K562 (cell line): ENCODE measurements at regions not wholly inside any gene's neighbourhood (a gene's known extent, or its start where the extent isn't known, plus 50 kb on each side); places are given as distances from the start of the nearest gene placed in this dataset.

Experiments used
- ATF2 ChIP-seq: sonication (generic); formaldehyde crosslinking; IDR thresholded peaks from 2 replicates; pipeline ENCODE4 v1.8.1; 2022; ENCODE audit warnings: missing genetic modification reagents
- CEBPG ChIP-seq, 3 experiments: fragments of 200-800 bp in 1 of 3; sonication (Bioruptor generic) in 1 of 3; sonication (generic) in 1 of 3; formaldehyde crosslinking in 1 of 3; IDR thresholded peaks in 2 of 3; conservative IDR thresholded peaks in 1 of 3; 2 replicates each; pipeline versions ENCODE4 v1.6.1 to v1.8.0; 2016 to 2022; ENCODE audit warnings: missing compliant biosample characterization in 2 of 3, missing genetic modification characterization in 2 of 3, mild to moderate bottlenecking in 1 of 3, missing genetic modification reagents in 1 of 3
- POLR2A ChIP-seq: fragments of 450-650 bp; conservative IDR thresholded peaks from 2 replicates; pipeline ENCODE4 v1.6.1; 2016
- TEAD1 ChIP-seq, 2 experiments: fragments of 450-650 bp in 1 of 2; sonication (generic) in 1 of 2; formaldehyde crosslinking; IDR thresholded peaks; 2 replicates each; pipeline versions ENCODE4 v1.4.0 to v1.8.0; 2020 to 2022; ENCODE audit warnings: mild to moderate bottlenecking in 2 of 2, missing genetic modification reagents in 1 of 2
- XRCC3 ChIP-seq: fragments of 450-650 bp; IDR thresholded peaks from 2 replicates; pipeline ENCODE4 v1.6.1; 2017; ENCODE audit warnings: mild to moderate bottlenecking, moderate library complexity
- YY1 ChIP-seq, 3 experiments: IDR thresholded peaks; 2 replicates each; pipeline ENCODE4 v1.6.1; 2011; ENCODE audit warnings: low read length in 2 of 3, mild to moderate bottlenecking in 2 of 3, moderate library complexity in 2 of 3, borderline replicate concordance in 1 of 3, control low read depth in 1 of 3, low read depth in 1 of 3; ENCODE audit not compliant: insufficient read depth in 3 of 3, insufficient replicate concordance in 2 of 3, control insufficient read depth in 1 of 3, insufficient read length in 1 of 3; ENCODE audit errors: extremely low read depth in 1 of 3
- ZNF12 ChIP-seq: sonication (generic); formaldehyde crosslinking; IDR thresholded peaks from 2 replicates; pipeline ENCODE4 v1.4.0; 2020; ENCODE audit warnings: mild to moderate bottlenecking, missing genetic modification reagents
- ZNF57 ChIP-seq: fragments of 450-650 bp; formaldehyde crosslinking; IDR thresholded peaks from 2 replicates; pipeline ENCODE4 v1.4.0; 2020; ENCODE audit warnings: mild to moderate bottlenecking, moderate library complexity
- ZNF589 ChIP-seq: fragments of 200-800 bp; sonication (Bioruptor generic); IDR thresholded peaks from 2 replicates; pipeline ENCODE4 v1.6.1; 2016; ENCODE audit warnings: low read depth, missing genetic modification characterization, missing compliant biosample characterization
- TF ChIP-seq, protein P1 (sequence below), 2 experiments: fragments of 450-650 bp; formaldehyde crosslinking in 1 of 2; IDR thresholded peaks; 2 replicates each; pipeline versions ENCODE4 v1.4.0 to v1.6.1; 2014 to 2020; ENCODE audit warnings: mild to moderate bottlenecking in 2 of 2, borderline replicate concordance in 1 of 2, low read depth in 1 of 2

DNA sequence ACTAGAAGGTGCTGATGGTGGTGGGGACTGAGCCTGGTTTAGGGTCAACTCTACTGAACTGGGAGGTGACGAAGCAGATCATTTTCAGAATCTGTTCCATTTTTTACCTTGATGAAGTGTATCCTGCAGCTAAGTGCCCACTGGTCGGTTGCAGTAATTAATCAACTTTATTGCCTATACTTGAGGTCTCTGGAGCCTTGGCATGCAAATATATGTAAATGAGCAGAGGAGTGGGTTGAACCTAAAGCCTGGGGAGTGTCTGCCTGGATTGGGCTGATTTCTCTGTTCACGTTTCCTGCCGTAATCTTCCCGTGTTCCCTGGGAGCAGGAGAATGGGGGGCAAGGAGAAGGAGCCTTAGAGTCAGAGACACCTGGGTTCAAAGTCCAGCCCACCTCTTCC is 286.8 kb downstream of the PTPRU start:
- TF ChIP-seq TEAD1 (CRISPR knock-in tag; IDR thresholded peaks at IDR 0.05): no peak
- TF ChIP-seq ATF2 (CRISPR knock-in tag): no peak
- TF ChIP-seq POLR2A: no peak
- no peak for TF ChIP-seq ZNF589 (CRISPR knock-in tag)
- TF ChIP-seq ZNF57: no peak
- no peak for TF ChIP-seq ZNF12 (CRISPR knock-in tag)
- TF ChIP-seq CEBPG (CRISPR knock-in tag; IDR thresholded peaks at IDR 0.05): no peak
- no peak for TF ChIP-seq CEBPG (tag; conservative IDR thresholded peaks at IDR 0.05 in 1 of 2, IDR thresholded peaks at IDR 0.05 in 1 of 2)
- no peak for TF ChIP-seq XRCC3
- no peak for TF ChIP-seq YY1 (IDR thresholded peaks at IDR 0.05; ENCODE audit: borderline replicate concordance in 1 of 3, control insufficient read depth in 1 of 3, extremely low read depth in 1 of 3, insufficient read depth in 3 of 3, insufficient read length in 1 of 3, insufficient replicate concordance in 2 of 3, low read depth in 1 of 3, low read length in 2 of 3)
- TF ChIP-seq, protein P1, sequence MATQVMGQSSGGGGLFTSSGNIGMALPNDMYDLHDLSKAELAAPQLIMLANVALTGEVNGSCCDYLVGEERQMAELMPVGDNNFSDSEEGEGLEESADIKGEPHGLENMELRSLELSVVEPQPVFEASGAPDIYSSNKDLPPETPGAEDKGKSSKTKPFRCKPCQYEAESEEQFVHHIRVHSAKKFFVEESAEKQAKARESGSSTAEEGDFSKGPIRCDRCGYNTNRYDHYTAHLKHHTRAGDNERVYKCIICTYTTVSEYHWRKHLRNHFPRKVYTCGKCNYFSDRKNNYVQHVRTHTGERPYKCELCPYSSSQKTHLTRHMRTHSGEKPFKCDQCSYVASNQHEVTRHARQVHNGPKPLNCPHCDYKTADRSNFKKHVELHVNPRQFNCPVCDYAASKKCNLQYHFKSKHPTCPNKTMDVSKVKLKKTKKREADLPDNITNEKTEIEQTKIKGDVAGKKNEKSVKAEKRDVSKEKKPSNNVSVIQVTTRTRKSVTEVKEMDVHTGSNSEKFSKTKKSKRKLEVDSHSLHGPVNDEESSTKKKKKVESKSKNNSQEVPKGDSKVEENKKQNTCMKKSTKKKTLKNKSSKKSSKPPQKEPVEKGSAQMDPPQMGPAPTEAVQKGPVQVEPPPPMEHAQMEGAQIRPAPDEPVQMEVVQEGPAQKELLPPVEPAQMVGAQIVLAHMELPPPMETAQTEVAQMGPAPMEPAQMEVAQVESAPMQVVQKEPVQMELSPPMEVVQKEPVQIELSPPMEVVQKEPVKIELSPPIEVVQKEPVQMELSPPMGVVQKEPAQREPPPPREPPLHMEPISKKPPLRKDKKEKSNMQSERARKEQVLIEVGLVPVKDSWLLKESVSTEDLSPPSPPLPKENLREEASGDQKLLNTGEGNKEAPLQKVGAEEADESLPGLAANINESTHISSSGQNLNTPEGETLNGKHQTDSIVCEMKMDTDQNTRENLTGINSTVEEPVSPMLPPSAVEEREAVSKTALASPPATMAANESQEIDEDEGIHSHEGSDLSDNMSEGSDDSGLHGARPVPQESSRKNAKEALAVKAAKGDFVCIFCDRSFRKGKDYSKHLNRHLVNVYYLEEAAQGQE (IDR thresholded peaks at IDR 0.05; ENCODE audit: borderline replicate concordance): no peak
- TF ChIP-seq, protein P1 (CRISPR knock-in tag; IDR thresholded peaks at IDR 0.05; ENCODE audit: low read depth): no peak
